HS-27A (cell line): ENCODE measurements at regions not wholly inside any gene's neighbourhood (a gene's known extent, or its start where the extent isn't known, plus 50 kb on each side); places are given as distances from the start of the nearest gene placed in this dataset.
"Not testable (repeated sequence)": the region's sequence is repeated elsewhere in the genome, so short reads cannot be mapped to it uniquely, and the experiment has no call there.

ENCODE experiments used
- DNase-seq: peaks from one replicate; pipeline ENCODE4 v3.0.0-alpha.2; 2012; ENCODE audit warnings: low read depth, missing footprints

DNA sequence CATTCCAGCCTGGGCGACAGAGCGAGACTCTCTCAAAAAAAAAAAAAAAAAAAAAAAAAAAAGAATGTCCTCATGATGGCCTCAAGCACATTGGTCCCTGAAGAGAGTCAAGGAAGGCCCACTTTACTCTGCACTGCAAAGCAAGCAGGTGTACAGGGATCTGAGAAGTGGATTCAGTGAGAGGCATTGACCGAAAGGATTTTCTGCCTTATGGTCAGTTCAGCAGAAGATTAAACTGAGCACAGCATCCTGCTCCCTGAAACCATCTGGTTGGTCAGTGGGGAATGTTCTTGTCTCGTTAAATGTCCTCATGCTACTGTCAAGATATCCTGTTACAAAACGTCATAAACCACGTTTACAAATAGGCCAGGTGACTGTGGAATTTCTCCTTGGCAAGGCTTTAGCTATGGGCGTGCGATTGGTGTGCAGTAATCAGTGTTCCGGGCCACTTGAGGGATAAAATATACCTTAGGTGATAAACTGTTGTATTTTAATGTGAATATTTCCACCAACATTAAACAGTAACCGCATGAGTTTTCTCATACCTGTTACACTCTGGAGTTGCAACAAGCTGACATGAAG, 195.0 kb downstream of the ADRA2C start:
- not testable (repeated sequence) for DNase-seq

DNA sequence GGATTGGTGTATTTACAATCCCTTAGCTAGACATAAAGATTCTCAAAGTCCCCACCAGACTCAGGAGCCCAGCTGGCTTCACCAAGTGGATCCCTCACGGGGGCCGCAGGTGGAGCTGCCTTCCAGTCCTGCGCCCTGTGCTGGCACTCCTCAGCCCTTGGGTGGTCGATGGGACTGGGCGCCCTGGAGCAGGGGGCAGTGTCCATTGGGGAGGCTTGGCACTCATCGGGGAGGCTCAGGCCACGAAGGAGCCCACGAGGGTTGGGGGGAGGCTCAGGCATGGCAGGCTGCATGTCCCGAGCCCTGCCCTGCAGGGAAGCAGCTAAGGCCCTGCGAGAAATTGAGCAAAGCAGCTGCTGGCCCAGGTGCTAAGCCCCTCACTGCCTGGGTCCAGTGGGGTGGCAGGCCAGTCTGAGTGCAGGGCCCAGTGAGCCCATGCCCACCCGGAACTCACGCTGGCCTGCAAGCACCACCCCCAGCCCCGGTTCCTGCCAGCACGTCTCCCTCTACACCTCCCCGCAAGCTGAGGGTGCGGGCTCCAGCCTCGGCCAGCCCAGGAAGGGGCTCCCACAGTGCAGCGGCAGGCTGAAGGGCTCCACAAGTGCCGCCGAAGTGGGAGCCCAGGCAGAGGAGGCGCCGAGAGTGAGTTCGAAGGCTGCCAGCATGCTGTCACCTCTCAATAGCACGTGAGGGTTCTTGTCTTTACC, 198.5 kb downstream of the ADRA2C start:
- DNase-seq, result not testable (repeated sequence)

DNA sequence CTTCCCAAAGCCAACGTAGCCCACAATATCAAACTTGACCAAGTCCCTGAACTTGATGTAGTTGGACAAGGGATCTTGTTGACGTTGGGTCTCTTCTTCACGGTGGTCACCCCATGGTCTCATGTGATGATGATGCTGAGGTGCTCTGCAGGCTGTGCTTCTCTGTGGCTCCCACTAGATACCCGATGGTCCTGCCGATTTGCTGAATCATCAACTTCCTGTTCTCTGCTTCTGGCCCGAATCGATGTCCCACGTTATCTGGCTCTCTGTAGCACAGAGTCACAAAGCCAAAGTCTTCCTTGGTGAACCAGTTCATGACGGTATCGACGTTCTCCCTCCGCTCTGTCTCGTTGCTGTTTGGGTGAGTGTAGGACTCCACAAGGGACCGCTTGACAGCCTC, 201.0 kb downstream of the ADRA2C start:
- not testable (repeated sequence) for DNase-seq

DNA sequence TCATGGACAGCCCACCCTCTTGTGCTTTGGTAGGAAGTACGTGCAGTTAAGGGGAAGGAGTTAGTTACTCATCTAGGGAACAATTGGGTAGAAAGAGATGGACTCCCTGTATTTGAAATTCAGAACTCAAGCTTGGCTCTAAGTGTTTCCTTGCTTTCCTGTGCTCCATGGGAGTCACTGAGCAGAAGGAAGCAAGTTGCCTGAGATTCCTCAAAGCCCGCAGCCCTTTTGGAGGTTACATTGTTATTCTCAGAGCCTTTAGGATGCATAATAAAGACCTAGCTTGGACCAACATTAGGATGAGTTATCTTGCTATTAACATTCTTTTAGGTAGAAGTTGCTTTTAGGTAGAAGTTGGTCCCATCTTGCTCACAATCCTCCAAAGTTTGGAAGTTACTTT, 206.4 kb downstream of the ADRA2C start:
- DNase-seq, result not testable (repeated sequence)

DNA sequence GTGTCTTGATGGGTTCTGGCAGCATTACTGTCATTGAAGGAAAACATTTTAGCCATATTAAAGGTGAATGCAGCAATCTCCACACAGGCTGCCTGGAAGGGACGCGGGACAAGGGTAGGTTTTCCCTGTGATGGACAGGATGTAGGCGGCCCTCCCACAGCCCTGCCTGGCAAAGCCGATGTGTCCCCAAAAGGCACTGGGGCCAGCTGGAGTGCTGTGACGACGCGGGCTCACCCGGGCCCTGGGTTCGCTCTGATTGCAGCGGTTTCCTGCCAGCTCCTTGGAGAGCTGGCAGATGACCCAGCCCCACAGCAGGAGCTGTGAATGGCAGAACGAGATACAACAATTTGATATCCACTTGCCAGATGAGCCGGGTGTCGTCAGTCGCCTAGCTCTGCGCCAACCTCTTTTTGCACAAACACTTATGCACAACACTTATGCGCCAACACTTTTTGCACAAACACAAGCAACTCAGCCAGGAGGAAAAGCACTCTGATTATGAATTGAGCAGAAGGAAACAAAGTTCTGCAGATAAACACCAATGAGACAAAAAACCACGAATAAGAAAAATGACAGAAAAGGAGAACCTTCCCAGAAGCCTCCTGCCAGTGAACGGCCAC, 207.5 kb downstream of the ADRA2C start:
- DNase-seq, result not testable (repeated sequence)

DNA sequence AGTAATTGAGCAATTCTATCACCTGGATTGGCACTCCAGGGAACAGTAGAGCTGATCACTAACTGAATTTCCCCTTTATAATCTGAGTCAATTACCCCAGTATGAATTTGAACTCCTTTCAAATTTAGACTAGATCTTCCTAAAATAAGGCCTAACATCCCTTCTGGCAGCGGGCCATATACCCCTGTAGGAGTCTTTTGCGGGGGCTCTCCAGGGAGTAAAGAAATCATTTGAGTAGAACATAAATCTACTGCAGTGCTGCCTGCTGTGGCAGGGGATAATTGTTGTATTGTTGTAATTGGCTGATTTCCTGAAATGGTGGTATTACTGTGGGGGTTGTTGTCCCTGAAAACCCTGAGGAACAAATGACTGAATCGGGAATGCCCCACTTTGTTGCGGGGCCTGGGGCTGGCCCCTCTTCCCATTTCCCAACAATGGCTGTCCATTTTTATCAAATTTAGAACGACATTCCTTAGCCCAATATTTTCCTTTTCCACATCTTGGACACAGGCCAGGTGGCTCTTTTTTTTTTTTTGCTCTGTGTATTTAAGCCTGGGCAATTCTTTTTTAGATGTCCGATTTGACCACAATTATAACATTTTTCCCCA, 217.4 kb downstream of the ADRA2C start:
- not testable (repeated sequence) for DNase-seq

DNA sequence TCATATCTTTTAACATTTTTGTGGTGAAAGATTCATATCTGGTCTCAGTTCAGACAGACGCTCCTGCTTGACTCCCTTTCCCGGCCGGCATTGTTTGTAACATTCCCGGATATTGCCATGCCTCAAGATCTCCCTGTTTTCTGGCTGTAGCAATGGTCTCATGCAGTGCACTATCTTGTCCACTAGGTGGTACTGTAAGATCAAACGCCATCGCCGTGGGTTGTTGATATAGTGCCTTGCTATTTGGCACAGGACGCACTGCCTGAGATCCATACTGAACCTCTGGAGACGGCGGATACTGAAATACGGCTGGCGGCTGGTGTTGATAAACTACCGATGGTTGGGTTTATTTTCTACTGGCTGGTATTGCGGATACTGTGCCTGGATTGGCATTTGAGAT, 218.6 kb downstream of the ADRA2C start:
- DNase-seq, result not testable (repeated sequence)

DNA sequence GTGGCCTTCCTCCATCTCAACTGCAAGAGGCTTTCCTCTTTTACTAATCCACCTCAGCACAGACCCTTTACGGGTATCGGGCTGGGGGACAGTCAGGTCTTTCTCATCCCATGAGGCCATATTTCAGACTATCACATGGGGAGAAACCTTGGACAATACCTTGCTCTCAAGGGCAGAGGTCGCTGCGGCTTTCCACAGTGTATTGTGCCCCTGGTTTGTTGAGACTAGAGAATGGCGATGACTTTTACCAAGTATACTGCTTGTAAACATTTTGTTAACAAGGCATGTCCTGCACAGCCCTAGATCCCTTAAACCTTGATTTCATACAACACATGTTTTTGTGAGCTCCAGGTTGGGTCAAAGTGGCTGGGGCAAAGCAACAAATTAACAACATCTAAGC, 220.2 kb downstream of the ADRA2C start:
- DNase-seq, result not testable (repeated sequence)

DNA sequence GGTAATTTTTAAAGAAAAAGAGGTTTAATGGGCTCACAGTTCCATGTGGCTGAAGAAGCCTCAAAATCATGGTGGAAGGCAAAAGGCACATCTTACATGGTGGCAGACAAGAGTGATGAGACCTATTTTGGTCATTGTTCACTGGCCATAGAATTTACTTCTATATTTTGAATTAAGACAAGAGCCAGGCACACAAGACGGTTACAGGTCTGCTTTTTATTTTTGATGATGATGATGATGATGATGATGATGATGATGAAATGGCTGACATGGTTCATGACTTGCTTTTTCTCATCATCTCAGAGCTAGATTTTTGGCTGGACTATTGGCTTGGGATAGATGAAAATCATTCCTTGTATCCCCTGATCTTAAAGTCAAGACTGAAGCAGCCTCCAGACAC, 229.3 kb downstream of the OTOP1 start:
- DNase-seq, result not testable (repeated sequence)

DNA sequence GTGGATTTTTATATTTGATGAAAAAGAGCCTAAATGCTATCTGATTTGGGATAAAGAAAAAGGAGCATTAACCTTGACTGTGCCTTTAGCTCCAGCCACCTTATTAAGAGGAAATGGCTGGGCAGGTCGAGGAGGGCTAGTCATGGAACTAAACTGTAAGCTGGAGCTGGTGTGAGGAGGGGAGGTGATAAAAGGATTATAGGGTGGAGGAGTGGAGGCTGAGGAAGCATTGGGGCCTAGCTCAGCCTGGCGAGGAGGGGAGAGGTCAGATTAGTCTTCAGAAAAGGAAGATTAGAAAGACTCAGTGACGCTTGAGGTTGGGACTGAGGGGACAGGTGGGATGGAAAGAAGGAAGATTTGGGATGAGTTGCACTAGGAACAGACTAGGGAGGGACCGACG, 222.7 kb downstream of the OTOP1 start:
- not testable (repeated sequence) for DNase-seq

DNA sequence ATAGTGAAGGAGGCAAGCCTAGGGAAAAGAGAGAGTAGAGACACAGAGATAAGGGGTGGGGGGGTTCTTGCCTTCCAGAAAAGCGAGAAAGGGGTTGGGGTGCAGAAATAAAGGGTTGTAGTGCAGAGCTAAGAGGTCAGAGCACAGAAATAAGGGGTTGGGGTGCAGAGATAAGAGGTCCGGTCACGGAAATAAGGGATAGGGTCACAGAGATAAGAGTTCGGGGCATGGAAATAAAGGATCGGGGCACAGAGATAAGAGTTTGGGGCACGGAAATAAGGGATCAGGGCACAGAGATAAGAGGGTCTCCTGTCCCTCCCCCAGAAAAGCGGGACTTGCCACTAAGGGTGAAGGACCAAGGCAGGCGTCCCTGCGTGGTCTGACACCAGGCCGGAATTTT, 222.0 kb downstream of the OTOP1 start:
- DNase-seq, result not testable (repeated sequence)

DNA sequence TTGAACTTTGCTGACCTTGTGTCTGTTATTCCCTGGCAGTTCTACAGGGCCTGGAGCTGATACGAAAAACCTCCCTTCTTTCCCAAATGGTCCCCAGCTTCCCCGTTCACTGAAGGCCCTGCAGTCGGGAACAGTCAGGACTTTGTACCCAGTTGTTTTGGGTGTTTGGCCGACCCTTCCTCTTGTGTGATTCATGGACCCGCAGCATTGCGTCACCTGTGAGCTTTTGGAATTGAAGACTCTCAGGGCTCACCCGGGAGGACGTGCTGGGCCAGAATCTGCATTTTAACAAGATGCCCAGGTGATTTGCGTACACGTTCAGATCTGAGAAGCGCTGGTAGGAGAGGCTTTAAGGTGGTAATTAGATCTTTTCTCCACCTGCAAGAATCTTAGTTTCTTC, 220.4 kb downstream of the OTOP1 start:
- not testable (repeated sequence) for DNase-seq

DNA sequence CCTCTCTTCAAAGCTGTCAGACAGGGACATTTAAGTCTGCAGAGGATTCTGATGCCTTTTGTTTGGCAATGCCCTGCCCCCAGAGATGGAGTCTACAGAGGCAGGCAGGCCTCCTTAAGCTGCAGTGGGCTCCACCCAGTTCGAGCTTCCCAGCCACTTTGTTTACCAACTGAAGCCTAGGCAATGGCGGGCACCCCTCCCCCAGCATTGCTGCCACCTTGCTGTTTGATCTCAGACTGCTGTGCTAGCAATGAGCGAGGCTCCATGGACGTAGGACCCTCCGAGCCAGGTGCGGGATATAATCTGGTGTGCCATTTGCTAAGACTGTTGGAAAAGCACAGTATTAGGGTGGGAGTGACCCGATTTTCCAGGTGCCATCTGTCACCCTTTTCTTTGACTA, 207.7 kb downstream of the OTOP1 start:
- not testable (repeated sequence) for DNase-seq

DNA sequence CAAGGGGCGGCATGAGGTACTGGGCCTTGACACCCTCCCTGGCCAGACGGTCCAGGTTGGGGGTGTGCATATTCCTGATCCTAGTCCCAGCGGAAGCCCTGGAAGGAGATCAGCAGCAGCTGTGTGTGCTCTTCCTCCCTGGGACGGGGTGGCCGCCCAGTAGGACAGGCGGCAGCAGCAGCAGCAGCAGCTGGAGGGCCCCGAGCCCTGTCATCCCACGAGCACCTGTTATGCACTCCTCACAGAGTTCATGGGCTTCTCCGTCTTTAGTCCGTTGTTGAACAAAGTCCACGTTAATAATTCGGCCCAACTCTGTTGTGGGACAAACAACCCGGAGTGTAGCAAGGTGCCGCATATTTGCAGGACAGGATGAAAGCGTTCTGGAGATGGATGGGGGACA, 205.6 kb downstream of the OTOP1 start:
- DNase-seq, result not testable (repeated sequence)

DNA sequence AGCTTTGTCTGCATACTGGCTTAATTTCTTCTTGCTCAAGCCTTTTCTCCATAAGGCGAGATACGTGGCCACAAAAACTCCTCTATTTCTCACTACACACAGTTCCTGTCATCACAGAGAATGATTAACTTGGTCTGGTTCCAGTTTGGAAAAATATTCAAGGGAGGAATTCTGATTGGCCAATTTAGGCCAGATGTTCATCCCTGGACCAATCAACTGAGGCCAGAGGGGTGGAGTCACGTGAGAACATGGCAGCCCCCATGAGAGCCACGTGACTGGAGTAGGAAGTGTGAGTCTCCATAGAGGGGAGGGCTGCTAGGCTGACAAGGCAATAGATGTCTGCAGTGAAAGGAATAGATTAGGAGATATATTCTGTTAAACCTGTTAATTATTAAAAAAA, 200.0 kb downstream of the OTOP1 start:
- not testable (repeated sequence) for DNase-seq

DNA sequence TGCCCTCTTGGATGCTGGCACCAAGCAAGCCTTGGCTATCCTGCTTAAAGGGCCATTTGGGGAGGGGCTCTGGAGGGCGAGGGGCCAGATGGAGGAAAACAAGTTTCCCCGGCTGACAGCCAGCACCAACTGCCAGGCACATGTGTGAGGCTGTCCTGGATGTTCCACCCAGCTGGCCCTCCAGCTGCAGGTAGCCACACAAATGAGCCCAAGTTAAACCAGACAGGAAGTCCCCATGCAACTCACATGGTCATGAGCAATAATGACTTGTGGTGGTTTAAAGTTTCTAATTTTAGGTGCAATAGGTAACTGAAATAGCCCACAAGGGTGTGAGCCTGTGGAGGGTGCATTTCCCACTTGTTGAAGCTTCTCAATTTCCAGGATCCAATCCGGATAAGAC, 198.0 kb downstream of the OTOP1 start:
- DNase-seq, result not testable (repeated sequence)

DNA sequence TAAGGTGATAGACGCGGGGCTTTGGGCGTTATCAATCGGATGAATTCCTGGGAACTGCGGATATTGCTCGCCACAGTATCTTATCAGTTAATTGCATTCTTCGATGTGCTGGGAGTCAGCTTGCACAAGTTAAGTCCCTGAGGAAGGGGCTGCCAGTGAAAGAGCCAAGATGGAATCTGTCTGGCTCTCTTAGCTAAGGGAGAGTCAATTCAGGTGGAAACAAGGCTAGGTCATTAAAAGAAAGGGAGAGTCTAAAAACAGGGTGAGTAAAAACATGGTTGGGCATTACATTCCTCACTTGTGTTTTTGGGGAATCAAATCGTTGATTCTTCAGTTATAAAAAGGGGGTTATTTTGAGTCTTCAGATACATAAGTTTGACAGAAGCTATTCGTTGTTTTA, 196.2 kb downstream of the OTOP1 start:
- DNase-seq, result not testable (repeated sequence)

DNA sequence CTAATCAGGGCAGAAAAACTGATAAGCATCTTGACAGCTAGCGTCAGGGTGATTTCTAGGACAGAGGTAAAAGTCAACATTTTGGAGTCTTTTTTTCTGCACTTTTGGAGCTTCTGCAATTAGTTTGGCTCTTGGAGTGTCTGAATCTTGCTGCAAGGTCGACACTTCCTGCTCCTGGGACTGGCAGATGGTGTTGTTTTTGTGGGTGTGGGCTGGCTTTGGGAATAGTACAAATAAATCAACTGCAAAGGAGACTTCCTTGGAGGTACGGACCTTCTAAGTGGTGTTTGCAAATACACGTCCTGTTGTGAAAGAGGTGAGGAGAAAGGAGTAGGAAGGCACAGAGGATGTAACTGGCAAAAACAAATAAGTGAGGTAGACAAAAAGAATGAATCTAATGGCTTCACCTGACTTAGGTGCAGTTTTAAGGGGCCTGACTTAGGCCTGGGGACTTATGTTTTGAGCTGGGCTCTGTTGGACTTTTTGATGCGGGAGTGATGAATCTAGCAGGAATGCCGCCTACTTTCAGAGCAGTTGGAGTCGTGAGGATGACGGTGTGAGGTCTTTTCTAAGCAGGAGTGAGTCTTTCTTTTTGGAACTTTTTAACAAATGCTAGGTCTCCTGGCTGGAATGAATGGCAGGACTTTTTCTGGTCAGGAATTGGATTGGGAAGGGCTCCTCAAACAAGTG, 195.1 kb downstream of the OTOP1 start:
- not testable (repeated sequence) for DNase-seq

DNA sequence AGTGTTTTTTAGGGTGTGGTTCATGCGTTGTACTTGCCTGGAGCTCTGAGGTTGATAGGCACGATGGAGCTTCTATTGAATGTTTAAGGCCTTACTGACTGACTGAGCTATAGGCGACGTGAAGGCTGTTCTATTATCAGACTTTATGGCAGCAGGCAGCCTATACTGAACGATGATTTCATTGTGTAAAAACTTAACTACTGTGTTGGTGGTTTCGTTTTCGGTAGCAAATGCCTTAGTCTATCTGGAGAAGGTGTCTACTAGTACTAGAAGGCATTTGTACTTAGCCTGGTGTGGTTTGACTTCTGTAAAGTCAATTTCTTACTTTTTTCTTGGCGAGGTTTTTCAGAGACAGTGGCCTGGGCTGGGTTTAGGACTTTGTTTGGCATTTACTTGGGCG, 194.4 kb downstream of the OTOP1 start:
- not testable (repeated sequence) for DNase-seq

DNA sequence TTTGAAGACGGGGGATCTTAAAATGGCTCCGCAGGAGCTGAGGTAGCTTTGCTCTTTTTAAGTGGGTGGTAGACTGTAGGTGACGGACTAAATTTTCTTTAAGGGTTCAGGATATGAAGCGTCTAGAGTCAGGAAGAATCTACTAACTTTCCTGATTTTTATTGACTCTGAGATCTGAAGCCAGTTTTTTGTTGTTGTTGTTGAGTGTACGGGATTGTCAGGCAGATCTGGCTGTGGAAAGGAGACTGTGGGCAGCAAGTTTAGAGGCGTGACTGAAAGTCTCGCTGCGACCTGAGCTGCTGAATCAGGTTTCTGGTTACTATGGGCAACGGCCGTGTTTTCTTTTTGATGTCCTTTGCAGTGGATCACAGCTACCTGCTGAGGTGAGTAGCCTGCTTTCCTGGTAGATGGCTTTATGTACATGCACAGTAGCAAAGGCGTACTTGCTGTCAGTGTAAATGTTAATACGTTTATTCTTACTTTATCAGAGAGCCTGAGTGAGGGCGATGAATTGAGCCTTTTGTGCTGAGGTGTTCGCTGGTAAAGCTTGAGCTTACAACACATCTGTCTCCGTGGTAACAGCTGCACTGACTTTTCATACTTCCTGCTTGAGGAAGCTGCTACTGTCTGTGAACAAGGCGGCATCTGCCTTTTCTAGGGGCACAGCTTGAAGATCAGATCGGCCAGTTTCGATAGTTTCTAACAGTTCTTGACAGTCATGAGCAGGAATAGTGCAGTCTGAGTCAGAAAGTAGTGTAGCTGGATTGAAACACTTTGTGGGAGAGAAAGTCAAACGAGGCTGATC, 193.7 kb downstream of the OTOP1 start:
- not testable (repeated sequence) for DNase-seq

DNA sequence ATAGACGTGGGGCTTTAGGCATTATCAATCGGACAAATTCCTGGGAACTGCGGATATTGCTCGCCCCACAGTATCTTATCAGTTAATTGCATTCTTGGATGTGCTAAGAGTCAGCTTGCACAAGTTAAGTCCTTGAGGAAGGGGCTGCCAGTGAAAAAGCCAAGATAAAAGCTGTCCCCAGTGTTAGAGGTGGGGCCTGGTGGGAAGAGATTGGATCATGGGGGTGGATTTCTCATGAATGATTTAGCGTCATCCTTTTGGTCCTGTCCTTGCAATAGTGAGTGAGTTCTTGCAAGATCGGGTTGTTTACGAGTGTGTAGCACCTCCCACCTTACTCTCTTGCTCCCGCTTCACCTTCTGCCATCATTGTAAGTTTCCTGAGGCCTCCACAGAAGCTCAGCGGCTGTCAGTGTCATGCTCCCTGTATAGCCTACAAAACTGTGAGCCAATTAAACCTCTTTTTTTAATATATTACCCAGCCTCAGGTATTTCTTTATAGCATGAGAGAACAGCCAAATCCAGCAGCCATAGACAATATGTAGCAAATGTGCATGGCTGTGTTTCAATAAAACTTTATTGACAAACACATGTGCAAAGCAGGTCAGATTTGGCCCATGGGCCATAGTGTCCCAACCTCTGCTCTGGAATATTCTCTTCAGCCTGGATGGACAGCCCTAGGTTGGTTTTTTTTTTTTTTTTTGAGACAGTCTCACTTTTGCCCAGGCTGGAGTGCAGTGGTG, 189.2 kb downstream of the OTOP1 start:
- not testable (repeated sequence) for DNase-seq
